GM18873 (cell line): ENCODE measurements at regions not wholly inside any gene's neighbourhood (a gene's known extent, or its start where the extent isn't known, plus 50 kb on each side); places are given as distances from the start of the nearest gene placed in this dataset.

ENCODE experiments used
- ATAC-seq: cut with Tn5 transposase; IDR thresholded peaks from one replicate; pipeline ENCODE4 v1.9.1; 2021; ENCODE audit warnings: mild to moderate bottlenecking, moderate library complexity, moderate number of reproducible peaks; ENCODE audit not compliant: unreplicated experiment, low FRiP score

GRCh38 chr2:175478096-175478768, 296.7 kb upstream of the ATP5MC3 start:
- ATAC-seq = no peak

GRCh38 chr2:175476948-175477347, 295.4 kb upstream of the ATP5MC3 start:
- no peak for ATAC-seq

GRCh38 chr2:175476374-175476773, 294.9 kb upstream of the ATP5MC3 start:
- ATAC-seq = no peak

GRCh38 chr2:175475130-175475529, 293.6 kb upstream of the ATP5MC3 start:
- no peak for ATAC-seq

- no peak for ATAC-seq
These were observed 287.1 kb upstream of the ATP5MC3 start for GRCh38 chr2:175468431-175469098.

GRCh38 chr2:175465101-175465500, 283.6 kb upstream of the ATP5MC3 start:
- ATAC-seq = no peak

- ATAC-seq = no peak
These were observed 282.8 kb upstream of the ATP5MC3 start for GRCh38 chr2:175464311-175464670.

- no peak for ATAC-seq
These were observed 282.2 kb upstream of the ATP5MC3 start for GRCh38 chr2:175463589-175464310.

- ATAC-seq = no peak
These were observed 281.7 kb upstream of the ATP5MC3 start for GRCh38 chr2:175463169-175463568.

GRCh38 chr2:175462246-175462645, 280.7 kb upstream of the ATP5MC3 start:
- no peak for ATAC-seq

- no peak for ATAC-seq
These were observed 280.3 kb upstream of the ATP5MC3 start for GRCh38 chr2:175461839-175462238.

GRCh38 chr2:175457895-175458448, 276.5 kb upstream of the ATP5MC3 start:
- ATAC-seq = no peak

- ATAC-seq = no peak
These were observed 273.5 kb upstream of the ATP5MC3 start for GRCh38 chr2:175454953-175455389.

- no peak for ATAC-seq
These were observed 268.7 kb upstream of the ATP5MC3 start for GRCh38 chr2:175450029-175450760.

- ATAC-seq = no peak
These were observed 268.1 kb upstream of the ATP5MC3 start for GRCh38 chr2:175449616-175450015.

GRCh38 chr2:175446201-175446600, 264.7 kb upstream of the ATP5MC3 start:
- ATAC-seq = no peak

GRCh38 chr2:175445281-175445680, 263.8 kb upstream of the ATP5MC3 start:
- no peak for ATAC-seq

GRCh38 chr2:175442441-175442840, 260.9 kb upstream of the ATP5MC3 start:
- ATAC-seq = no peak

- ATAC-seq = no peak
These were observed 259.8 kb upstream of the ATP5MC3 start for GRCh38 chr2:175441181-175441761.

GRCh38 chr2:175439416-175439815, 257.9 kb upstream of the ATP5MC3 start:
- no peak for ATAC-seq
